SK-N-SH (cell line): ENCODE measurements at regions not wholly inside any gene's neighbourhood (a gene's known extent, or its start where the extent isn't known, plus 50 kb on each side); places are given as distances from the start of the nearest gene placed in this dataset.

Source experiments
- CTCF ChIA-PET: fragments of 300-600, 350-600 bp; formaldehyde crosslinking; extraction: SDS; loops from one replicate; lab custom pipeline; 2021; lab: Yijun Ruan, JAX
- POLR2A ChIA-PET: fragments of 350-600 bp; sonication (Branson Sonifier 250); formaldehyde crosslinking; extraction: SDS; loops from one replicate; lab custom pipeline; 2020; ENCODE audit warnings: antibody characterized with exemption, inconsistent platforms; lab: Yijun Ruan, JAX
- DNase-seq: peaks from one replicate; pipeline ENCODE4 v3.0.0; 2012
- H2AFZ ChIP-seq: fragments of 200-600 bp; sonication (generic); 2 replicates; pipeline ENCODE4 v1.8.1; 2016; ENCODE audit warnings: antibody characterized with exemption, mild to moderate bottlenecking, low read depth
- H3F3A ChIP-seq: fragments of 200-600 bp; sonication (generic); replicated peaks from 2 replicates; pipeline ENCODE3; 2016; ENCODE audit warnings: antibody characterized with exemption, mild to moderate bottlenecking; ENCODE audit not compliant: insufficient read depth
- H3K27ac ChIP-seq, 2 experiments: fragments of 200-500 bp in 1 of 2; fragments of 200-600 bp in 1 of 2; sonication (Bioruptor generic) in 1 of 2; sonication (generic), shearing (Covaris generic) in 1 of 2; 2 replicates each; pipeline versions ENCODE4 v1.5.1 to v1.6.1; 2014 to 2016; ENCODE audit warnings: low read depth in 2 of 2, inconsistent platforms in 1 of 2, low read length in 1 of 2, mild to moderate bottlenecking in 1 of 2, mixed read lengths in 1 of 2
- H3K27me3 ChIP-seq: fragments of 200-600 bp; sonication (generic), shearing (Covaris generic); 2 replicates; pipeline ENCODE4 v1.6.1; 2016; ENCODE audit warnings: mixed run types; ENCODE audit not compliant: insufficient read depth
- H3K36me3 ChIP-seq, 2 experiments: fragments of 200-500 bp in 1 of 2; fragments of 200-600 bp in 1 of 2; sonication (Bioruptor generic) in 1 of 2; sonication (generic) in 1 of 2; replicated peaks in 1 of 2; 2 replicates each; pipeline versions ENCODE3 to v1.5.1; 2014 to 2016; ENCODE audit warnings: low read length in 1 of 2, mild to moderate bottlenecking in 1 of 2; ENCODE audit not compliant: insufficient read depth in 2 of 2, control insufficient read depth in 1 of 2
- H3K4me1 ChIP-seq, 2 experiments: fragments of 200-500 bp in 1 of 2; fragments of 200-600 bp in 1 of 2; sonication (Bioruptor generic) in 1 of 2; sonication (generic), shearing (Covaris generic) in 1 of 2; 2 replicates each; pipeline versions ENCODE4 v1.5.1 to v1.6.1; 2014 to 2016; ENCODE audit warnings: low read depth in 1 of 2, low read length in 1 of 2, mixed run types in 1 of 2; ENCODE audit not compliant: insufficient read depth in 2 of 2, control insufficient read depth in 1 of 2
- H3K4me2 ChIP-seq: fragments of 200-600 bp; sonication (generic), shearing (Covaris generic); 2 replicates; pipeline ENCODE4 v1.6.1; 2017; ENCODE audit warnings: mixed run types
- H3K4me3 ChIP-seq, 2 experiments: fragments of 200-500 bp in 1 of 2; fragments of 200-600 bp in 1 of 2; sonication (Bioruptor generic) in 1 of 2; sonication (generic), shearing (Covaris generic) in 1 of 2; 2 replicates each; pipeline versions ENCODE4 v1.5.1 to v1.8.1; 2014 to 2016; ENCODE audit warnings: low read depth in 2 of 2, inconsistent platforms in 1 of 2, low read length in 1 of 2, mild to moderate bottlenecking in 1 of 2, mixed read lengths in 1 of 2, moderate library complexity in 1 of 2
- H3K79me2 ChIP-seq: fragments of 200-600 bp; sonication (generic); 2 replicates; pipeline ENCODE4 v1.8.1; 2017; ENCODE audit warnings: mild to moderate bottlenecking; ENCODE audit not compliant: insufficient read depth
- H3K9ac ChIP-seq: fragments of 200-600 bp; sonication (generic); 2 replicates; pipeline ENCODE4 v1.6.1; 2017; ENCODE audit warnings: mixed run types
- H3K9me2 ChIP-seq: fragments of 200-600 bp; sonication (generic); 2 replicates; pipeline ENCODE4 v1.6.1; 2017; ENCODE audit warnings: mixed run types
- H3K9me3 ChIP-seq: fragments of 200-600 bp; sonication (generic); 2 replicates; pipeline ENCODE4 v1.6.1; 2017; ENCODE audit warnings: mixed run types, mild to moderate bottlenecking, moderate library complexity
- H4K20me1 ChIP-seq: fragments of 200-600 bp; sonication (generic); 2 replicates; pipeline ENCODE4 v1.6.1; 2017; ENCODE audit warnings: mild to moderate bottlenecking, mixed run types; ENCODE audit not compliant: insufficient read depth
- CHD2 ChIP-seq: fragments of 150-350 bp; IDR thresholded peaks from 2 replicates; pipeline ENCODE4 v1.6.1; 2018; ENCODE audit warnings: low read length; ENCODE audit not compliant: partially characterized antibody
- ELF1 ChIP-seq: IDR thresholded peaks from 2 replicates; pipeline ENCODE4 v1.4.0; 2012
- EP300 ChIP-seq, 2 experiments: IDR thresholded peaks; 2 replicates each; pipeline versions ENCODE4 v1.4.0 to v1.6.1; 2012; ENCODE audit warnings: borderline replicate concordance in 1 of 2, low read depth in 1 of 2, low read length in 1 of 2
- FOSL2 ChIP-seq: IDR thresholded peaks from 2 replicates; pipeline ENCODE4 v1.4.0; 2012; ENCODE audit warnings: low read depth, mild to moderate bottlenecking, moderate library complexity, borderline replicate concordance
- GATA2 ChIP-seq: sonication (generic); formaldehyde crosslinking; IDR thresholded peaks from 2 replicates; pipeline ENCODE4 v1.5.0; 2020; ENCODE audit warnings: mild to moderate bottlenecking, missing genetic modification reagents
- MXI1 ChIP-seq: IDR thresholded peaks from 2 replicates; pipeline ENCODE4 v1.6.1; 2012; ENCODE audit warnings: mild to moderate bottlenecking, low read depth, low read length, improper control_type of control experiment
- NFIC ChIP-seq: IDR thresholded peaks from 2 replicates; pipeline ENCODE4 v1.4.0; 2012; ENCODE audit warnings: borderline replicate concordance
- RAD21 ChIP-seq: IDR thresholded peaks from 2 replicates; pipeline ENCODE4 v1.6.1; 2012; ENCODE audit warnings: mild to moderate bottlenecking, low read length
- SIN3A ChIP-seq: IDR thresholded peaks from 2 replicates; pipeline ENCODE4 v1.6.1; 2012; ENCODE audit warnings: low read depth, mild to moderate bottlenecking, low read length, moderate library complexity, borderline replicate concordance
- SMC3 ChIP-seq: IDR thresholded peaks from 2 replicates; pipeline ENCODE4 v1.6.1; 2012; ENCODE audit warnings: low read depth, low read length, improper control_type of control experiment
- TAF1 ChIP-seq: IDR thresholded peaks from 2 replicates; pipeline ENCODE4 v1.6.1; 2012; ENCODE audit warnings: low read depth, mild to moderate bottlenecking, low read length, moderate library complexity, borderline replicate concordance
- TCF12 ChIP-seq: IDR thresholded peaks from 2 replicates; pipeline ENCODE4 v1.4.0; 2012
- TEAD4 ChIP-seq: IDR thresholded peaks from 2 replicates; pipeline ENCODE4 v1.4.0; 2012; ENCODE audit warnings: mild to moderate bottlenecking, borderline replicate concordance; ENCODE audit not compliant: insufficient read depth
- YY1 ChIP-seq: IDR thresholded peaks from 2 replicates; pipeline ENCODE4 v1.4.0; 2012; ENCODE audit warnings: low read depth, mild to moderate bottlenecking
- WGBS: methylation state at CpG from one replicate; pipeline ENCODE4 v1.1.6; 2017; ENCODE audit warnings: low lambda C conversion rate; 5-methylcytosine and 5-hydroxymethylcytosine counted together
- TF ChIP-seq, protein P1 (sequence below): IDR thresholded peaks from 2 replicates; pipeline ENCODE4; 2012
- TF ChIP-seq, protein P2 (sequence below): IDR thresholded peaks from 2 replicates; pipeline ENCODE4 v1.4.0; 2012; ENCODE audit warnings: low read depth

DNA sequence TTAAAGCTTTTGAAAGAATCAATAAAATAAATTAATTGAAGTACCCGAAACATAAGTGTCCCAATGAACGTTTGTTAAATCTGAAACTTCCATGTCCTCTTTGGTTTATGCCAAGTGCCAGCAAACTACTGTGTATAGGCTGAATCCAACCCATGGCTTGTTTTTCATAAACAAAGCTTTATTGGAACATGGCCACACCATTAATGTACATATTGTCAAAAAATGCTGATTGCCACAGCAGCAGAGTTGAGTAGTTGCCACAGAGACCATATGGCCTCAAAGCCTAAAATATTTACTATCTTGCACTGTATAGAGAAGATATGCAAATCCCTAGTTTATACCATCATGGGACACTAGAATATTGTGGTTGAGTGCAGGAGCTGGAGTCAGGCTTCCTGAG, 406.1 kb downstream of the MAFB start:
- no peak for DNase-seq
- Histone ChIP-seq H2AFZ (no peak overlapping the region), H3K27ac (no peak overlapping the region), H3K9me3 (no peaks in the 10 kb centered on the region), H3K36me3 (no peaks in the 10 kb centered on the region), H3K9ac (no peak overlapping the region), H3K4me2 (no peak overlapping the region), H3K4me3 (no peak overlapping the region), H3K27me3 (no peaks in the 10 kb centered on the region), H3K79me2 (no peaks in the 10 kb centered on the region), H3K4me1 (peaks cover 13 to 27% of the 10 kb centered on the region in 2 experiments; a peak in 3 of 4 replicates), H3F3A (no peaks in the 10 kb centered on the region), H4K20me1 (no peaks in the 10 kb centered on the region), H3K9me2 (no peaks in the 10 kb centered on the region)
- 65% methylated on average over 2 of the region's 2 CpGs for WGBS
- TF ChIP-seq GATA2 (CRISPR knock-in tag): no peak
- no peak for TF ChIP-seq NFIC
- TF ChIP-seq SMC3: no peak
- ChIA-PET POLR2A (no interaction called here), CTCF (no interaction called here)

DNA sequence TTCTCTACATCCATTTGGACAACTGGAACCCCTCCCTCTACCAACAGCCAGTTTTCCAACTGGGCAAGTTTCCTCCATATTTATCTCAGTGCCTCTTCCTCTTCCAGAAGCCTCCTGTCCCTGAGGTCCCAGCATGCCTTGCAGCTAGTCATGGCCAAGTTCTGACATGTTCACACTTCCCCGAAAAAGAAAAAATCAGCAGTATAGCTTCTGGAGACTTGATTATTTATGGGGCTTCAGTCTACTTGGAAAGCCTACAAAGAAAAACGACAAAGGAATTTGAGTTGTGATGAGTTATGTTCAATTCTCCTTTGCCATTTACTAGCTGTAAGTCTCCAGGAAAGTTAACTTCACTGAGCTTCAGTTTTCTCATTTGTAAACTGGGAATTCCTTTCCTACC, 406.5 kb downstream of the MAFB start:
- H3K9ac ChIP-seq: no peak overlapping the region
- H3F3A ChIP-seq: no peaks in the 10 kb centered on the region
- H3K36me3 ChIP-seq: no peaks in the 10 kb centered on the region
- no peak overlapping the region for H2AFZ ChIP-seq
- H3K9me3 ChIP-seq: no peaks in the 10 kb centered on the region
- H4K20me1 ChIP-seq: no peaks in the 10 kb centered on the region
- POLR2A ChIA-PET: no interaction called here
- no peaks in the 10 kb centered on the region for H3K9me2 ChIP-seq
- H3K4me2 ChIP-seq: no peak overlapping the region
- WGBS: 38% methylated on average over 2 of the region's 2 CpGs
- TF ChIP-seq SIN3A (no peak), CHD2 (no peak), RAD21 (no peak), EP300 (IDR thresholded peaks at IDR 0.05; ENCODE audit: borderline replicate concordance in 1 of 2, low read depth in 1 of 2, low read length in 1 of 2) (no peak), MXI1 (no peak), TCF12 (no peak), ELF1 (no peak), TAF1 (no peak), YY1 (no peak)
- TF ChIP-seq, protein P1, sequence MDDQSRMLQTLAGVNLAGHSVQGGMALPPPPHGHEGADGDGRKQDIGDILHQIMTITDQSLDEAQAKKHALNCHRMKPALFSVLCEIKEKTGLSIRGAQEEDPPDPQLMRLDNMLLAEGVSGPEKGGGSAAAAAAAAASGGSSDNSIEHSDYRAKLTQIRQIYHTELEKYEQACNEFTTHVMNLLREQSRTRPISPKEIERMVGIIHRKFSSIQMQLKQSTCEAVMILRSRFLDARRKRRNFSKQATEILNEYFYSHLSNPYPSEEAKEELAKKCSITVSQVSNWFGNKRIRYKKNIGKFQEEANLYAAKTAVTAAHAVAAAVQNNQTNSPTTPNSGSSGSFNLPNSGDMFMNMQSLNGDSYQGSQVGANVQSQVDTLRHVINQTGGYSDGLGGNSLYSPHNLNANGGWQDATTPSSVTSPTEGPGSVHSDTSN: no peak
- no peaks in the 10 kb centered on the region for H3K79me2 ChIP-seq
- CTCF ChIA-PET: no interaction called here
- peaks cover 13 to 23% of the 10 kb centered on the region in 2 experiments; a peak in 3 of 4 replicates for H3K4me1 ChIP-seq
- no peak for DNase-seq
- H3K4me3 ChIP-seq: no peak overlapping the region
- no peak overlapping the region for H3K27ac ChIP-seq
- H3K27me3 ChIP-seq: no peaks in the 10 kb centered on the region

GRCh38 chr20:40280616-40281015, 408.4 kb downstream of the MAFB start:
- TF ChIP-seq, protein P2, sequence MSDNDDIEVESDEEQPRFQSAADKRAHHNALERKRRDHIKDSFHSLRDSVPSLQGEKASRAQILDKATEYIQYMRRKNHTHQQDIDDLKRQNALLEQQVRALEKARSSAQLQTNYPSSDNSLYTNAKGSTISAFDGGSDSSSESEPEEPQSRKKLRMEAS: no peak
- no peak for TF ChIP-seq SMC3
- TF ChIP-seq TCF12: no peak
- TF ChIP-seq, protein P1: no peak
- no peak for TF ChIP-seq TEAD4
- no peak for TF ChIP-seq FOSL2
- TF ChIP-seq, all 33 proteins: peak for 0
- ChIA-PET POLR2A (no interaction called here), CTCF (interaction anchor here (1.6 kb wide), 1 partner anchor 14 kb away, joined by 3 read pairs; no protein-coding TSS in a partner anchor)
- H2AFZ ChIP-seq: no peak overlapping the region
- H3K9me3 ChIP-seq: no peaks in the 10 kb centered on the region
- no peaks in the 10 kb centered on the region for H3K9me2 ChIP-seq
- H3K27ac ChIP-seq: no peak overlapping the region
- no peak overlapping the region for H3K9ac ChIP-seq
- 78% methylated on average over 4 of the region's 4 CpGs for WGBS
- peaks cover 13 to 20% of the 10 kb centered on the region in 2 experiments; a peak in 3 of 4 replicates for H3K4me1 ChIP-seq
- no peaks in the 10 kb centered on the region for H3F3A ChIP-seq
- H3K36me3 ChIP-seq: no peaks in the 10 kb centered on the region
- DNase-seq: no peak
- no peak overlapping the region for H3K4me3 ChIP-seq
- no peaks in the 10 kb centered on the region for H3K27me3 ChIP-seq
- no peaks in the 10 kb centered on the region for H4K20me1 ChIP-seq
- no peak overlapping the region for H3K4me2 ChIP-seq
- H3K79me2 ChIP-seq: no peaks in the 10 kb centered on the region
